GM12872 (cell line): ENCODE measurements at regions not wholly inside any gene's neighbourhood (a gene's known extent, or its start where the extent isn't known, plus 50 kb on each side); places are given as distances from the start of the nearest gene placed in this dataset.

Source experiments
- TF ChIP-seq, protein P1 (sequence below): IDR thresholded peaks from 3 replicates; pipeline ENCODE4 v1.5.1; 2011; ENCODE audit warnings: low read depth, mild to moderate bottlenecking, low read length, moderate library complexity; ENCODE audit not compliant: insufficient read depth

- TF ChIP-seq, protein P1, sequence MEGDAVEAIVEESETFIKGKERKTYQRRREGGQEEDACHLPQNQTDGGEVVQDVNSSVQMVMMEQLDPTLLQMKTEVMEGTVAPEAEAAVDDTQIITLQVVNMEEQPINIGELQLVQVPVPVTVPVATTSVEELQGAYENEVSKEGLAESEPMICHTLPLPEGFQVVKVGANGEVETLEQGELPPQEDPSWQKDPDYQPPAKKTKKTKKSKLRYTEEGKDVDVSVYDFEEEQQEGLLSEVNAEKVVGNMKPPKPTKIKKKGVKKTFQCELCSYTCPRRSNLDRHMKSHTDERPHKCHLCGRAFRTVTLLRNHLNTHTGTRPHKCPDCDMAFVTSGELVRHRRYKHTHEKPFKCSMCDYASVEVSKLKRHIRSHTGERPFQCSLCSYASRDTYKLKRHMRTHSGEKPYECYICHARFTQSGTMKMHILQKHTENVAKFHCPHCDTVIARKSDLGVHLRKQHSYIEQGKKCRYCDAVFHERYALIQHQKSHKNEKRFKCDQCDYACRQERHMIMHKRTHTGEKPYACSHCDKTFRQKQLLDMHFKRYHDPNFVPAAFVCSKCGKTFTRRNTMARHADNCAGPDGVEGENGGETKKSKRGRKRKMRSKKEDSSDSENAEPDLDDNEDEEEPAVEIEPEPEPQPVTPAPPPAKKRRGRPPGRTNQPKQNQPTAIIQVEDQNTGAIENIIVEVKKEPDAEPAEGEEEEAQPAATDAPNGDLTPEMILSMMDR = no peak
These were observed 204.9 kb upstream of the MC4R start for GRCh38 chr18:60577457-60577856.

- TF ChIP-seq, protein P1 = no peak
These were observed 213.1 kb upstream of the MC4R start for GRCh38 chr18:60585670-60586069.

DNA sequence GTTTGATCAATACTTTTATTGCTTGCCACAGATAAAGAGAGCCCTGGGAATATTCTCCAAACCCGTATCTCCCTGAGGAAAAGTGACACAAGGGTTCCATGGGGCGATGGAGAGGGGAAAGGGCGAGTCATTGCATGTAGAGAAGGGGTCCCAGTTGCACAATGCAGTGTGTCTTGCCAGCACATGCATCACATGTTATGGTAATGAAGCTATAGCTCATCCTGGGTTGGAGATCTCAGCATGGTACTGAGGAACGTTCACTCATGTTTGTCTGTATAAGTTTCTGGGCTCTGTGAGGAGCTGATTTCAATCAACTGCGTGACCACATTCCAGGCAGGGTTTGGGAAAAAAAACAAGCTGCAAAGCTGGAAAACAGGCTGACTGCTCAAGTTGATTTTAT lies 220.7 kb upstream of the MC4R start:
- TF ChIP-seq, protein P1 = no peak

- TF ChIP-seq, protein P1 = no peak
These were observed 224.4 kb upstream of the MC4R start for GRCh38 chr18:60596928-60597327.

- TF ChIP-seq, protein P1 = no peak
These were observed 226.7 kb upstream of the MC4R start for GRCh38 chr18:60599267-60599666.

DNA sequence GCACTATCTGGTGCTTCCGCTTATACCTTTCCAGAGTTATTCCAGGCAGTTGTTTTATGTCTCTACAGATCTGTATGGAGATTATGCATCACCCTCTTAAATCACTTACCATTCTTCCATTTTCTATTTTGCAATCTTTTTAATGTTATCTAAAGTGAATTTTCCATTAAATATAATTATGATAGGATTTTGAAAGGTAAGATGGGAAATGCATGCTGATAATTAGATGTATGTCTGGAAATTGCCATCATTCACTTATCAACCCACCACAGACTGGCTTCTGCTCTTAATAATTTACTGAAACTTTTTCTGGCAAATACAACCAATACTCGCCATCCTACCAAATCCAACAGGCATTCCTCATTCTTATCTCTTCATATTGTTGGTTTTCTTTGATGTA lies 227.4 kb upstream of the MC4R start:
- TF ChIP-seq, protein P1 = no peak

DNA sequence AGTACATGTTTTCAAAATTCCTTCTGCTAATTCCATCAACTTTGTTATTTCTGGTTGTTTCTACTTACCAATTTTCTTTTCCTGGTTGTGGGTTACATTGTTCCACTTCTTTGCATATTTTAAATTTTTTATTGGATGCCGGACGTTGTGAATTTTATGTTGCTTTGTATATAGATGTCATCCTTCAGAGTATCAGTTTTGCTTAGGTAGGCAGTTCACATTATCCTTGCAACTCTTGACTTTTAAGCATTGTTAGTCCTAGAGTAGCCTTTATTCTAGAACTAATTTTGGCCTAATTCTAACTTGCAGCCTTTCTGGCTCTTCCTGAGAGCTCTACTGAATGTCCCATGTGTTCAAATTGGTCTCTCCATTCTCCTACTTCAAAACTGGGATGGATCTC lies 228.7 kb upstream of the MC4R start:
- TF ChIP-seq, protein P1 = no peak

- TF ChIP-seq, protein P1 = no peak
These were observed 250.8 kb upstream of the MC4R start for GRCh38 chr18:60623331-60623730.
